ENCODE measurements at regions not wholly inside any gene's neighbourhood (a gene's known extent, or its start where the extent isn't known, plus 50 kb on each side); places are given as distances from the start of the nearest gene placed in this dataset.
A peak's percentile ranks its signal among the peaks of the same experiment; 100 is the strongest.

DNA sequence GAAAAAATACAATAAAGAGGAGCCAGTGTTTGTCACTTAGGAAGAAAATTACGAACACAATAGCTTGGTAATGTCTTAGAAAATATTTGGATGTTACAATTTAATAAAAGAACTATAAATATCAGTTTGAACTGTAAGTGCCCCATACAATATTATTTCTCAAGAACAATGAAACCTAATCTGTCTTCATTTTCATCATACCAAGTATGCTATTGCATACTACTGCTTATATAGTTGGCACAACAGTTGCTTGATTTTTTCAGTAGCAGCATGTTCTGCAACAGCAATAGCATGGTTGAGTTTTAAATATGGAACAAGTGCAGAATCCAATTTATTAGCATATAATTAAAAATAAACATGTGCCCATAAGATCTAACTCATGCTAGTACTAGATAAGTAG lies 564.6 kb downstream of the C12orf50 start:
- Histone ChIP-seq H3K36me3 (replicated peaks in 1 of 2) (no peaks in the 10 kb centered on the region), H3K27me3 (no peaks in the 10 kb centered on the region), H3K4me1 (replicated peaks in 1 of 2) (no peaks in the 10 kb centered on the region), H3K9me3 (replicated peaks in 1 of 3) (no peaks in the 10 kb centered on the region), H3K4me3 (no peak overlapping the region), H3K27ac (no peak overlapping the region)
- intact Hi-C loops (cut with DNase I), result no loop called here
- WGBS, 4 donors, result 64 to 86% (median 68%) methylated on average over 1 of the region's 1 CpG
- no peak for DNase-seq
- TF ChIP-seq, protein P1, sequence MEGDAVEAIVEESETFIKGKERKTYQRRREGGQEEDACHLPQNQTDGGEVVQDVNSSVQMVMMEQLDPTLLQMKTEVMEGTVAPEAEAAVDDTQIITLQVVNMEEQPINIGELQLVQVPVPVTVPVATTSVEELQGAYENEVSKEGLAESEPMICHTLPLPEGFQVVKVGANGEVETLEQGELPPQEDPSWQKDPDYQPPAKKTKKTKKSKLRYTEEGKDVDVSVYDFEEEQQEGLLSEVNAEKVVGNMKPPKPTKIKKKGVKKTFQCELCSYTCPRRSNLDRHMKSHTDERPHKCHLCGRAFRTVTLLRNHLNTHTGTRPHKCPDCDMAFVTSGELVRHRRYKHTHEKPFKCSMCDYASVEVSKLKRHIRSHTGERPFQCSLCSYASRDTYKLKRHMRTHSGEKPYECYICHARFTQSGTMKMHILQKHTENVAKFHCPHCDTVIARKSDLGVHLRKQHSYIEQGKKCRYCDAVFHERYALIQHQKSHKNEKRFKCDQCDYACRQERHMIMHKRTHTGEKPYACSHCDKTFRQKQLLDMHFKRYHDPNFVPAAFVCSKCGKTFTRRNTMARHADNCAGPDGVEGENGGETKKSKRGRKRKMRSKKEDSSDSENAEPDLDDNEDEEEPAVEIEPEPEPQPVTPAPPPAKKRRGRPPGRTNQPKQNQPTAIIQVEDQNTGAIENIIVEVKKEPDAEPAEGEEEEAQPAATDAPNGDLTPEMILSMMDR (IDR thresholded peaks at IDR 0.05), result no peak
- TF ChIP-seq POLR2A (IDR thresholded peaks at IDR 0.05), result no peak

DNA sequence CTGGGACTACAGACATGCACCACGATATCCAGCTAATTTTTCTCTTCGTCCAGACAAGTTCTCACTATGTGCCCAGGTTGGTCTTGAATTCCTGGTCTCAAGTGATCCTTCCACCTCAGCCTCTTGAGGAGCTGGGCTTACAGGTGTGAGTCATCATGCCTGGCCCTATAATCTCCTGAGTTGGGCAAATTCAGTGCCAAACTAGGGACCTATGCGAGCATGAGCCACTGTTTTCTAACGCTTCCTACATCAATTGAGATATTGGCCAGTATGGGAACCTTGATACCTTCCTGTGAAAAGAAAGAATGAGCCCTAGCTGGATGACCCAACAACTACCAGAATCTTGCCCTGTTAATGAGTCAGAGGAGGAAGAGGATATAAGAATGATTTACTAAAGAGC lies 585.2 kb downstream of the C12orf50 start:
- TF ChIP-seq, protein P1 (IDR thresholded peaks at IDR 0.05), result no peak
- no peak for TF ChIP-seq POLR2A (IDR thresholded peaks at IDR 0.05)
- H3K27me3 ChIP-seq, result no peaks in the 10 kb centered on the region
- intact Hi-C loops (cut with DNase I), result no loop called here
- WGBS, 4 donors, result 86 to 94% (median 90%) methylated on average over 4 of the region's 4 CpGs
- H3K4me3 ChIP-seq, result no peak overlapping the region
- no peak for DNase-seq
- no peak overlapping the region for H3K27ac ChIP-seq
- no peaks in the 10 kb centered on the region for H3K36me3 ChIP-seq (replicated peaks in 1 of 2)
- H3K9me3 ChIP-seq (replicated peaks in 1 of 3), result no peaks in the 10 kb centered on the region
- H3K4me1 ChIP-seq (replicated peaks in 1 of 2), result no peaks in the 10 kb centered on the region

DNA sequence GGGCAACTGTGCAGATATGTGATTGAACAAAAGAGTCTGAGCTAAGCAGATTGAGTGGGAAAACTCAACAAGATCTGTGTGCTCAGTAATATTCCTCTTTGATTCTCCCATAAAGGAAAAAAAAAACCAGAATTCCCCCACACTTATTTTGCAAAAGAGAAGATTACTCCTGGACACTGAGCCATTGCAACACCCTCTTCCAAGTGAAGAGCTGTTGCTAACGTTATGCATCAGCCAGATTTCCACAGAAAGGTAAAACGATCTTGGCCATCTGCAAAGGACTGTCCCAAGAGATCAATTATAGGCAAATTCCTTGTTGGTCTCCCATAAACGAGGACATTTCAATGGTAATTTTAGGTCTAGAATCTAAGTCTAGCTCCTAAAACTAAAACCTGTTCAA lies 587.7 kb downstream of the C12orf50 start:
- Histone ChIP-seq H3K36me3 (replicated peaks in 1 of 2) (no peaks in the 10 kb centered on the region), H3K27ac (no peak overlapping the region), H3K4me3 (no peak overlapping the region), H3K9me3 (replicated peaks in 1 of 3) (no peaks in the 10 kb centered on the region), H3K4me1 (replicated peaks in 1 of 2) (no peaks in the 10 kb centered on the region), H3K27me3 (no peaks in the 10 kb centered on the region)
- DNase-seq, result no peak
- intact Hi-C loops (cut with DNase I), result no loop called here
- TF ChIP-seq, protein P1 (IDR thresholded peaks at IDR 0.05), result no peak
- TF ChIP-seq POLR2A (IDR thresholded peaks at IDR 0.05), result no peak
- 58 to 87% (median 67%) methylated on average over 3 of the region's 3 CpGs for WGBS, 4 donors

DNA sequence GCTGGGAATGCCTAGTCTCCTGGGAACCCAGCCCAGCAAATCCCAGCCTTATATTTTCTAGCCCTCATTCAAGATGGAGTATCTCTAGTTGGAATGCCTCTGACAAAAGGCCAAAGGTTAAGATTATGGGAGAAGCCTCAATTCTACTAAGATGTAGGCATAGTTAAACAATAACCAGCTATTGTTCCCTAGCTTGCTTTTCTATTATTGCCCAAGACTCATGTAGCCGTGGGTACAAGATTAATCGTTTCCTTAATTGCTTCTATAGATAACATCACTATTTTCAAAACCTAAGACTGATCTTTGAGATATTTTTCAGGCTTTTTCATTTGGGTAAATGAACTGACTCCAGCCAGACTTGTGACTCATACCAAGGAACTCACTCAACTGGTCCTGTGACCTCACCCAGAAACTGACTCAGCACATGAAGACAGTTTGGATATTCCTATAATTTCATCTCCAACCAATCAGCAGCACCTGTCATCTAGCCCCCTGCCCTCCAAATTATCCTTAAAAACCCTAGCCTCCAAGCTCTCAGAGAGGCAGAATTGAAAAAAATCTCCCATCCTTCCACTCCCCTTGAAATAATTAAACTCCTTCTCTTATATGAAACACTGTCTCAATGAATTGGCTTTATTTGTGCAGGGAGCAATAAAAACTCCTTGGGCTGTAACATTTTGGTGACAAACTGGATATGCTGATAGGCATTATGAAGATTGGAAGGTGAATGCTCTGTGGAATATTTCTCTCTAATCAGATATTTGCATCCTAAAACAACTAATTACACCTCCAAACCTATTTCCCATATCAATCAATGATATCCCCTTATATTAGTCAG lies 589.0 kb downstream of the C12orf50 start:
- peak in 5 of 7 donors; percentile 46 to 55 (median 50) for DNase-seq
- Histone ChIP-seq H3K4me3 (no peak overlapping the region), H3K36me3 (replicated peaks in 1 of 2) (no peaks in the 10 kb centered on the region), H3K27ac (no peak overlapping the region), H3K4me1 (replicated peaks in 1 of 2) (no peaks in the 10 kb centered on the region), H3K9me3 (replicated peaks in 1 of 3) (no peaks in the 10 kb centered on the region), H3K27me3 (no peaks in the 10 kb centered on the region)
- intact Hi-C loops (cut with DNase I), result no loop called here
- 5 to 23% (median 17%) methylated on average over 2 of the region's 2 CpGs for WGBS, 4 donors
- TF ChIP-seq POLR2A (IDR thresholded peaks at IDR 0.05), result no peak
- TF ChIP-seq, protein P1 (IDR thresholded peaks at IDR 0.05), result no peak
